ENCODE measurements at regions not wholly inside any gene's neighbourhood (a gene's known extent, or its start where the extent isn't known, plus 50 kb on each side); places are given as distances from the start of the nearest gene placed in this dataset.
"Not testable (repeated sequence)": the region's sequence is repeated elsewhere in the genome, so short reads cannot be mapped to it uniquely, and the experiment has no call there.

- DNase-seq (ENCODE audit: low spot score in 2 of 2) (no peak), ATAC-seq (replicated peaks; ENCODE audit: extremely low read depth, poor library complexity, severe bottlenecking) (no peak)
- no peak overlapping the region for H3K4me3 Mint-ChIP-seq
- no peaks in the 10 kb centered on the region for H3K36me3 Mint-ChIP-seq (ENCODE audit: insufficient read depth)
- H3K27ac Mint-ChIP-seq (ENCODE audit: low read depth) = no peak overlapping the region
- no peaks in the 10 kb centered on the region for H3K4me1 Mint-ChIP-seq
- H3K9me3 Mint-ChIP-seq = peaks cover 22% of the 10 kb centered on the region
- no peaks in the 10 kb centered on the region for H3K27me3 Mint-ChIP-seq
Observed at GRCh38 chr2:57181315-57182038, 865.1 kb upstream of the VRK2 start.

GRCh38 chr2:57182916-57183315 is 863.7 kb upstream of the VRK2 start:
- H3K9me3 Mint-ChIP-seq = peaks cover 21% of the 10 kb centered on the region
- H3K27me3 Mint-ChIP-seq = no peaks in the 10 kb centered on the region
- no peak overlapping the region for H3K27ac Mint-ChIP-seq (ENCODE audit: low read depth)
- H3K4me3 Mint-ChIP-seq = no peak overlapping the region
- DNase-seq (ENCODE audit: low spot score in 2 of 2) = no peak
- ATAC-seq (replicated peaks; ENCODE audit: extremely low read depth, poor library complexity, severe bottlenecking) = no peak
- no peaks in the 10 kb centered on the region for H3K36me3 Mint-ChIP-seq (ENCODE audit: insufficient read depth)
- H3K4me1 Mint-ChIP-seq = no peaks in the 10 kb centered on the region

GRCh38 chr2:57185568-57185967 is 861.0 kb upstream of the VRK2 start:
- Mint-ChIP-seq H3K4me3 (no peak overlapping the region), H3K27me3 (no peaks in the 10 kb centered on the region), H3K27ac (ENCODE audit: low read depth) (no peak overlapping the region), H3K36me3 (ENCODE audit: insufficient read depth) (no peaks in the 10 kb centered on the region), H3K4me1 (no peaks in the 10 kb centered on the region), H3K9me3 (peaks cover 11% of the 10 kb centered on the region)
- no peak for DNase-seq (ENCODE audit: low spot score in 2 of 2)
- no peak for ATAC-seq (replicated peaks; ENCODE audit: extremely low read depth, poor library complexity, severe bottlenecking)

- Mint-ChIP-seq H3K36me3 (ENCODE audit: insufficient read depth) (no peaks in the 10 kb centered on the region), H3K27ac (ENCODE audit: low read depth) (no peak overlapping the region)
Observed at GRCh38 chr2:57190007-57190406, 856.6 kb upstream of the VRK2 start.

GRCh38 chr2:57199663-57200062 is 846.9 kb upstream of the VRK2 start:
- no peak for DNase-seq (ENCODE audit: low spot score in 2 of 2)
- no peaks in the 10 kb centered on the region for H3K4me1 Mint-ChIP-seq

More at GRCh38 chr2:57190007-57190406, 856.6 kb upstream of the VRK2 start:
- ATAC-seq (replicated peaks; ENCODE audit: extremely low read depth, poor library complexity, severe bottlenecking) (no peak), DNase-seq (ENCODE audit: low spot score in 2 of 2) (no peak)
- no peaks in the 10 kb centered on the region for H3K27me3 Mint-ChIP-seq
- H3K9me3 Mint-ChIP-seq = peaks cover 19% of the 10 kb centered on the region
- H3K4me3 Mint-ChIP-seq = no peak overlapping the region
- H3K4me1 Mint-ChIP-seq = no peaks in the 10 kb centered on the region

GRCh38 chr2:57204364-57204763 is 842.2 kb upstream of the VRK2 start:
- Mint-ChIP-seq H3K27me3 (no peaks in the 10 kb centered on the region), H3K9me3 (peaks cover 29% of the 10 kb centered on the region), H3K4me1 (no peaks in the 10 kb centered on the region), H3K27ac (ENCODE audit: low read depth) (no peak overlapping the region), H3K4me3 (no peak overlapping the region), H3K36me3 (ENCODE audit: insufficient read depth) (no peaks in the 10 kb centered on the region)
- DNase-seq (ENCODE audit: low spot score in 2 of 2) (no peak), ATAC-seq (replicated peaks; ENCODE audit: extremely low read depth, poor library complexity, severe bottlenecking) (no peak)

More at GRCh38 chr2:57199663-57200062, 846.9 kb upstream of the VRK2 start:
- Mint-ChIP-seq H3K36me3 (ENCODE audit: insufficient read depth) (no peaks in the 10 kb centered on the region), H3K4me3 (no peak overlapping the region), H3K27me3 (no peaks in the 10 kb centered on the region), H3K27ac (ENCODE audit: low read depth) (no peak overlapping the region), H3K9me3 (peaks cover 33% of the 10 kb centered on the region)
- ATAC-seq (replicated peaks; ENCODE audit: extremely low read depth, poor library complexity, severe bottlenecking) = no peak

GRCh38 chr2:57205241-57205640 is 841.4 kb upstream of the VRK2 start:
- Mint-ChIP-seq H3K36me3 (ENCODE audit: insufficient read depth) (no peaks in the 10 kb centered on the region), H3K27me3 (no peaks in the 10 kb centered on the region), H3K4me3 (no peak overlapping the region), H3K4me1 (no peaks in the 10 kb centered on the region), H3K27ac (ENCODE audit: low read depth) (no peak overlapping the region), H3K9me3 (peaks cover 29% of the 10 kb centered on the region)
- DNase-seq (ENCODE audit: low spot score in 2 of 2) (no peak), ATAC-seq (replicated peaks; ENCODE audit: extremely low read depth, poor library complexity, severe bottlenecking) (no peak)

- ATAC-seq (replicated peaks; ENCODE audit: extremely low read depth, poor library complexity, severe bottlenecking) (no peak), DNase-seq (ENCODE audit: low spot score in 2 of 2) (no peak)
- H3K4me1 Mint-ChIP-seq = no peaks in the 10 kb centered on the region
- peaks cover 31% of the 10 kb centered on the region for H3K9me3 Mint-ChIP-seq
- H3K27ac Mint-ChIP-seq (ENCODE audit: low read depth) = no peak overlapping the region
- no peaks in the 10 kb centered on the region for H3K27me3 Mint-ChIP-seq
- no peak overlapping the region for H3K4me3 Mint-ChIP-seq
- no peaks in the 10 kb centered on the region for H3K36me3 Mint-ChIP-seq (ENCODE audit: insufficient read depth)
Observed at GRCh38 chr2:57207191-57207590, 839.4 kb upstream of the VRK2 start.

GRCh38 chr2:57209799-57210198 is 836.8 kb upstream of the VRK2 start:
- H3K4me1 Mint-ChIP-seq = no peaks in the 10 kb centered on the region

GRCh38 chr2:57210855-57211254 is 835.8 kb upstream of the VRK2 start:
- Mint-ChIP-seq H3K27ac (ENCODE audit: low read depth) (no peak overlapping the region), H3K27me3 (no peaks in the 10 kb centered on the region), H3K4me3 (no peak overlapping the region), H3K9me3 (peaks cover 24% of the 10 kb centered on the region), H3K36me3 (ENCODE audit: insufficient read depth) (no peaks in the 10 kb centered on the region), H3K4me1 (no peaks in the 10 kb centered on the region)
- DNase-seq (ENCODE audit: low spot score in 2 of 2) (no peak), ATAC-seq (replicated peaks; ENCODE audit: extremely low read depth, poor library complexity, severe bottlenecking) (no peak)

More at GRCh38 chr2:57209799-57210198, 836.8 kb upstream of the VRK2 start:
- DNase-seq (ENCODE audit: low spot score in 2 of 2) (no peak), ATAC-seq (replicated peaks; ENCODE audit: extremely low read depth, poor library complexity, severe bottlenecking) (no peak)
- Mint-ChIP-seq H3K4me3 (no peak overlapping the region), H3K27me3 (no peaks in the 10 kb centered on the region), H3K27ac (ENCODE audit: low read depth) (no peak overlapping the region), H3K36me3 (ENCODE audit: insufficient read depth) (no peaks in the 10 kb centered on the region), H3K9me3 (peaks cover 35% of the 10 kb centered on the region)

- H3K27ac Mint-ChIP-seq (ENCODE audit: low read depth) = no peak overlapping the region
- ATAC-seq (replicated peaks; ENCODE audit: extremely low read depth, poor library complexity, severe bottlenecking) (no peak), DNase-seq (ENCODE audit: low spot score in 2 of 2) (no peak)
- no peak overlapping the region for H3K4me3 Mint-ChIP-seq
- H3K4me1 Mint-ChIP-seq = no peaks in the 10 kb centered on the region
- no peaks in the 10 kb centered on the region for H3K27me3 Mint-ChIP-seq
- peaks cover 1% of the 10 kb centered on the region for H3K36me3 Mint-ChIP-seq (ENCODE audit: insufficient read depth)
- peaks cover 12% of the 10 kb centered on the region for H3K9me3 Mint-ChIP-seq
Observed at GRCh38 chr2:57217013-57217412, 829.6 kb upstream of the VRK2 start.

GRCh38 chr2:57218206-57218605 is 828.4 kb upstream of the VRK2 start:
- H3K27me3 Mint-ChIP-seq = no peaks in the 10 kb centered on the region
- ATAC-seq (replicated peaks; ENCODE audit: extremely low read depth, poor library complexity, severe bottlenecking) (no peak), DNase-seq (ENCODE audit: low spot score in 2 of 2) (no peak)
- H3K27ac Mint-ChIP-seq (ENCODE audit: low read depth) = no peak overlapping the region
- H3K4me1 Mint-ChIP-seq = no peaks in the 10 kb centered on the region
- no peak overlapping the region for H3K4me3 Mint-ChIP-seq
- peaks cover 2% of the 10 kb centered on the region for H3K9me3 Mint-ChIP-seq
- peaks cover 1% of the 10 kb centered on the region for H3K36me3 Mint-ChIP-seq (ENCODE audit: insufficient read depth)

- not testable (repeated sequence) for H3K4me3 Mint-ChIP-seq; H3K27me3 Mint-ChIP-seq; H3K4me1 Mint-ChIP-seq; ATAC-seq (replicated peaks; ENCODE audit: extremely low read depth, poor library complexity, severe bottlenecking); H3K36me3 Mint-ChIP-seq (ENCODE audit: insufficient read depth); H3K27ac Mint-ChIP-seq (ENCODE audit: low read depth); DNase-seq (ENCODE audit: low spot score in 2 of 2)
- peaks cover 15% of the 10 kb centered on the region for H3K9me3 Mint-ChIP-seq
Observed at GRCh38 chr2:57229706-57230105, 816.9 kb upstream of the VRK2 start.
